ENCODE measurements at regions not wholly inside any gene's neighbourhood (a gene's known extent, or its start where the extent isn't known, plus 50 kb on each side); places are given as distances from the start of the nearest gene placed in this dataset.

DNA sequence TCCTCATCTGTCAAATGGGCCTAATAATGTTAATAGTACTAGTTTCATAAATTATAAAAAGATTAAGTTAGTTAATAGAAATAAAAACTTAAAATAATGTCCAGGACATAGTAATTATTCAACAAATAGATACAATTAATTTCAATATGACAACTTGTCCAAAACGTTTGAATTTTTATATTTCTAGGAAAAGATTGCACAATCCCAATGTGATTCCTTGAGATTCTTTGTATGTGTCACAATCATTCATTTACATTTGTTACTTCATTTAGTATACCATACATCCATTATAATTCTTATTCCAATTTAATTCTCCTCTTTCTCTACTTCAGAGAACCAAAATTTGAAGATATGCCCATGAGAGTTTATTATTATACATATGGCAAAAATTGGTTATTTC is 554.2 kb downstream of the GABRG1 start:
- WGBS (ENCODE audit: insufficient coverage, insufficient replicate concordance, low lambda C conversion rate, missing lambda C conversion rate): 0% methylated on average over 1 of the region's 1 CpG
- Histone ChIP-seq H3K9me3 (replicated peaks; ENCODE audit: control insufficient read depth, insufficient read depth, low read length) (no peaks in the 10 kb centered on the region), H3K4me1 (ENCODE audit: control insufficient read depth, insufficient read depth, low read length) (no peaks in the 10 kb centered on the region), H3K27ac (ENCODE audit: control insufficient read depth, insufficient read depth) (no peak overlapping the region), H3K4me3 (no peak overlapping the region), H3K9ac (ENCODE audit: control insufficient read depth, insufficient read depth, low read length) (no peak overlapping the region), H3K27me3 (replicated peaks in 1 of 2; ENCODE audit: control insufficient read depth in 2 of 2, insufficient read depth in 2 of 2, low read length in 1 of 2) (no peaks in the 10 kb centered on the region), H3K79me2 (ENCODE audit: control insufficient read depth, insufficient read depth, low read length) (no peaks in the 10 kb centered on the region), H2AFZ (ENCODE audit: control insufficient read depth, low read depth, low read length) (no peak overlapping the region), H3K36me3 (ENCODE audit: control insufficient read depth in 2 of 2, insufficient read depth in 2 of 2, low read length in 1 of 2) (no peaks in the 10 kb centered on the region), H3K4me2 (ENCODE audit: control insufficient read depth, insufficient read depth) (no peak overlapping the region), H4K20me1 (ENCODE audit: control insufficient read depth, insufficient read depth) (no peaks in the 10 kb centered on the region)
- in situ Hi-C loops (cut with MboI) (no loop called here), intact Hi-C loops (cut with micrococcal nuclease; ENCODE audit: unreplicated experiment) (no loop called here)
- CTCF ChIA-PET: no interaction called here
- ATAC-seq: no peak
- POLR2A ChIA-PET: no interaction called here
- DNase-seq (ENCODE audit: low read depth, low spot score): no peak
- no peak for FAIRE-seq
- SMC1A ChIA-PET (ENCODE audit: uncharacterized antibody, unreplicated experiment): no interaction called here
- RAD21 ChIA-PET (ENCODE audit: unreplicated experiment): no interaction called here
- TF ChIP-seq EGR1 (IDR thresholded peaks at IDR 0.05; ENCODE audit: borderline replicate concordance in 1 of 2, low read depth in 2 of 2, low read length in 2 of 2) (no peak), ETV6 (conservative IDR thresholded peaks at IDR 0.05 in 1 of 2, IDR thresholded peaks at IDR 0.05 in 1 of 2; ENCODE audit: borderline replicate concordance in 1 of 2, low read depth in 1 of 2) (no peak)
- TF ChIP-seq, protein P1, sequence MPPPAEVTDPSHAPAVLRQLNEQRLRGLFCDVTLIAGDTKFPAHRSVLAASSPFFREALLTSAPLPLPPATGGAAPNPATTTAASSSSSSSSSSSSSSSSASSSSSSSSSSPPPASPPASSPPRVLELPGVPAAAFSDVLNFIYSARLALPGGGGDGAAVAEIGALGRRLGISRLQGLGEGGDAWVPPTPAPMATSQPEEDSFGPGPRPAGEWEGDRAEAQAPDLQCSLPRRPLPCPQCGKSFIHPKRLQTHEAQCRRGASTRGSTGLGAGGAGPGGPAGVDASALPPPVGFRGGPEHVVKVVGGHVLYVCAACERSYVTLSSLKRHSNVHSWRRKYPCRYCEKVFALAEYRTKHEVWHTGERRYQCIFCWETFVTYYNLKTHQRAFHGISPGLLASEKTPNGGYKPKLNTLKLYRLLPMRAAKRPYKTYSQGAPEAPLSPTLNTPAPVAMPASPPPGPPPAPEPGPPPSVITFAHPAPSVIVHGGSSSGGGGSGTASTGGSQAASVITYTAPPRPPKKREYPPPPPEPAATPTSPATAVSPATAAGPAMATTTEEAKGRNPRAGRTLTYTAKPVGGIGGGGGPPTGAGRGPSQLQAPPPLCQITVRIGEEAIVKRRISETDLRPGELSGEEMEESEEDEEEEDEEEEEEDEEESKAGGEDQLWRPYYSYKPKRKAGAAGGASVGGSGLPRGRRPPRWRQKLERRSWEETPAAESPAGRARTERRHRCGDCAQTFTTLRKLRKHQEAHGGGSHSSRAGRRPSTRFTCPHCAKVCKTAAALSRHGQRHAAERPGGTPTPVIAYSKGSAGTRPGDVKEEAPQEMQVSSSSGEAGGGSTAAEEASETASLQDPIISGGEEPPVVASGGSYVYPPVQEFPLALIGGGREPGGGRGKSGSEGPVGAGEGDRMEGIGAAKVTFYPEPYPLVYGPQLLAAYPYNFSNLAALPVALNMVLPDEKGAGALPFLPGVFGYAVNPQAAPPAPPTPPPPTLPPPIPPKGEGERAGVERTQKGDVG (CRISPR knock-in tag; IDR thresholded peaks at IDR 0.05): no peak
- no TSS peak for BruUV-seq (replicated peaks)

DNA sequence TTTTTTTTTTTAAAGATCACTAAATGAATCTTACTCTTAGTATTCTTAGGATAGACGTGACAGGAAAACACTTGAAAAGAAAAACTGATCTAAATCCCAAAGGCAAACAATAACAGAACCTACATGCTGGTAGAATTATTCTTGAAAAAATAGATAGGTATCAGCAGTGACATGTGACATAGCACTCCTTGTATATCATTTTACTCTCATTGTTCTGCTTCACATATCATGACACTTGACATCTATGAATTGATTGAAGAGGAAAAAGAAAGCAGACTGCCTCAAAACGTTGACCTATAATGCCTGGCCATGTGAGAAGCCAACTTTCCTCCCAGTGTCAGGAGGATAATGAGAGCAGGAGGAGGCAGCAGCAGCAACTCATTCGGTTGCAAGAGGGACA is 555.2 kb downstream of the GABRG1 start:
- in situ Hi-C loops (cut with MboI): no loop called here
- 26% methylated on average over 3 of the region's 3 CpGs for WGBS (ENCODE audit: insufficient coverage, insufficient replicate concordance, low lambda C conversion rate, missing lambda C conversion rate)

More for the DNA sequence above, 555.2 kb downstream of the GABRG1 start:
- Histone ChIP-seq H3K79me2 (ENCODE audit: control insufficient read depth, insufficient read depth, low read length) (no peaks in the 10 kb centered on the region), H3K36me3 (ENCODE audit: control insufficient read depth in 2 of 2, insufficient read depth in 2 of 2, low read length in 1 of 2) (no peaks in the 10 kb centered on the region), H3K4me2 (ENCODE audit: control insufficient read depth, insufficient read depth) (no peak overlapping the region), H3K4me1 (ENCODE audit: control insufficient read depth, insufficient read depth, low read length) (no peaks in the 10 kb centered on the region), H3K27ac (ENCODE audit: control insufficient read depth, insufficient read depth) (no peak overlapping the region), H3K4me3 (no peak overlapping the region), H3K27me3 (replicated peaks in 1 of 2; ENCODE audit: control insufficient read depth in 2 of 2, insufficient read depth in 2 of 2, low read length in 1 of 2) (no peaks in the 10 kb centered on the region), H2AFZ (ENCODE audit: control insufficient read depth, low read depth, low read length) (no peak overlapping the region), H3K9ac (ENCODE audit: control insufficient read depth, insufficient read depth, low read length) (no peak overlapping the region), H3K9me3 (replicated peaks; ENCODE audit: control insufficient read depth, insufficient read depth, low read length) (no peaks in the 10 kb centered on the region), H4K20me1 (ENCODE audit: control insufficient read depth, insufficient read depth) (no peaks in the 10 kb centered on the region)
- CTCF ChIA-PET: no interaction called here
- ATAC-seq (no peak), DNase-seq (ENCODE audit: low read depth, low spot score) (no peak), FAIRE-seq (no peak)
- intact Hi-C loops (cut with micrococcal nuclease; ENCODE audit: unreplicated experiment): no loop called here
- POLR2A ChIA-PET: no interaction called here
- BruUV-seq (replicated peaks): no TSS peak
- RAD21 ChIA-PET (ENCODE audit: unreplicated experiment): no interaction called here
- SMC1A ChIA-PET (ENCODE audit: uncharacterized antibody, unreplicated experiment): no interaction called here
- no peak for TF ChIP-seq PBX3 (IDR thresholded peaks at IDR 0.05; ENCODE audit: insufficient replicate concordance, low read depth, low read length)
- no peak for TF ChIP-seq ELK1 (IDR thresholded peaks at IDR 0.05; ENCODE audit: low read depth, low read length)
- TF ChIP-seq, protein P2, sequence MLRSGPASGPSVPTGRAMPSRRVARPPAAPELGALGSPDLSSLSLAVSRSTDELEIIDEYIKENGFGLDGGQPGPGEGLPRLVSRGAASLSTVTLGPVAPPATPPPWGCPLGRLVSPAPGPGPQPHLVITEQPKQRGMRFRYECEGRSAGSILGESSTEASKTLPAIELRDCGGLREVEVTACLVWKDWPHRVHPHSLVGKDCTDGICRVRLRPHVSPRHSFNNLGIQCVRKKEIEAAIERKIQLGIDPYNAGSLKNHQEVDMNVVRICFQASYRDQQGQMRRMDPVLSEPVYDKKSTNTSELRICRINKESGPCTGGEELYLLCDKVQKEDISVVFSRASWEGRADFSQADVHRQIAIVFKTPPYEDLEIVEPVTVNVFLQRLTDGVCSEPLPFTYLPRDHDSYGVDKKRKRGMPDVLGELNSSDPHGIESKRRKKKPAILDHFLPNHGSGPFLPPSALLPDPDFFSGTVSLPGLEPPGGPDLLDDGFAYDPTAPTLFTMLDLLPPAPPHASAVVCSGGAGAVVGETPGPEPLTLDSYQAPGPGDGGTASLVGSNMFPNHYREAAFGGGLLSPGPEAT (IDR thresholded peaks at IDR 0.05; ENCODE audit: low read depth): no peak
- TF ChIP-seq BRCA1 (IDR thresholded peaks at IDR 0.05; ENCODE audit: low read depth, low read length): no peak
- no peak for TF ChIP-seq SRF (IDR thresholded peaks at IDR 0.05; ENCODE audit: low read depth in 2 of 2, low read length in 2 of 2)
- TF ChIP-seq SUPT20H (IDR thresholded peaks at IDR 0.05; ENCODE audit: borderline replicate concordance, control insufficient read depth, low read depth, low read length): no peak
- no peak for TF ChIP-seq FOXM1 (IDR thresholded peaks at IDR 0.05; ENCODE audit: low read depth, low read length)

Data from GM12878 (cell line).